Peyer's patch (tissue), 4 donors: ENCODE measurements at regions not wholly inside any gene's neighbourhood (a gene's known extent, or its start where the extent isn't known, plus 50 kb on each side); places are given as distances from the start of the nearest gene placed in this dataset.

Experiments
- DNase-seq, 3 donors: peaks; one replicate each; pipeline ENCODE4 v3.0.0-alpha.2; 2017 to 2019
- H3K27ac ChIP-seq, 4 donors: fragments of 200-600 bp; sonication (generic); one replicate each; pipeline ENCODE4 v1.5.1; 2016 to 2019
- H3K27me3 ChIP-seq, 2 donors: fragments of 200-600 bp; sonication (generic); one replicate each; pipeline ENCODE4 v1.5.1; 2019
- H3K36me3 ChIP-seq, 3 donors: fragments of 200-600 bp; sonication (generic); one replicate each; pipeline ENCODE4 v1.5.1; 2016 to 2019
- H3K4me1 ChIP-seq, 4 donors: fragments of 200-600 bp; sonication (generic); one replicate each; pipeline ENCODE4 v1.5.1; 2016 to 2019
- H3K4me3 ChIP-seq, 4 donors: fragments of 200-600 bp; sonication (generic); 1 replicate in 3 of 4; 2 replicates in 1 of 4; pipeline ENCODE4 v1.5.1; 2016 to 2019; ENCODE audit warnings: mild to moderate bottlenecking in 1 of 4
- H3K9me3 ChIP-seq, 4 donors: fragments of 200-600 bp; sonication (generic); one replicate each; pipeline ENCODE4 v1.5.1; 2016 to 2019; ENCODE audit warnings: mild to moderate bottlenecking in 1 of 4
- CTCF ChIP-seq, 6 experiments: fragments of 450-650 bp in 4 of 6; fragments of 200-600 bp in 2 of 6; sonication (generic) in 1 of 6; IDR thresholded peaks; one replicate each; pipeline ENCODE4 v1.5.1; 2017 to 2019; ENCODE audit warnings: antibody characterized with exemption in 6 of 6, mild to moderate bottlenecking in 3 of 6, moderate library complexity in 1 of 6
- POLR2A ChIP-seq, 2 donors: fragments of 450-650 bp; IDR thresholded peaks; one replicate each; pipeline ENCODE4 v1.5.1; 2017; ENCODE audit warnings: antibody characterized with exemption in 2 of 2, mild to moderate bottlenecking in 2 of 2, moderate library complexity in 2 of 2

GRCh38 chr6:167671977-167672687 is 154.6 kb upstream of the AFDN start:
- no peak overlapping the region for H3K27ac ChIP-seq
- no peaks in the 10 kb centered on the region for H3K9me3 ChIP-seq
- no peak overlapping the region for H3K4me3 ChIP-seq
- peaks cover 0 to 15% (median 2%) of the 10 kb centered on the region in 4 donors for H3K4me1 ChIP-seq
- no peaks in the 10 kb centered on the region for H3K27me3 ChIP-seq
- TF ChIP-seq POLR2A (IDR thresholded peaks at IDR 0.05) (no peak), CTCF (IDR thresholded peaks at IDR 0.05) (no peak)
- DNase-seq, result peak in 1 of 3 donors; percentile 44
- H3K36me3 ChIP-seq, result no peaks in the 10 kb centered on the region

GRCh38 chr6:167672738-167673137 is 154.0 kb upstream of the AFDN start:
- no peak for DNase-seq
- Histone ChIP-seq H3K27ac (no peak overlapping the region), H3K27me3 (no peaks in the 10 kb centered on the region), H3K4me1 (peaks cover 0 to 21% (median 4%) of the 10 kb centered on the region in 4 donors), H3K4me3 (no peak overlapping the region), H3K36me3 (no peaks in the 10 kb centered on the region), H3K9me3 (no peaks in the 10 kb centered on the region)
- TF ChIP-seq POLR2A (IDR thresholded peaks at IDR 0.05), result no peak
- TF ChIP-seq CTCF (IDR thresholded peaks at IDR 0.05), result no peak

- peaks cover 0 to 27% (median 4%) of the 10 kb centered on the region in 4 donors for H3K4me1 ChIP-seq
- no peaks in the 10 kb centered on the region for H3K27me3 ChIP-seq
- no peaks in the 10 kb centered on the region for H3K9me3 ChIP-seq
- no peak for TF ChIP-seq CTCF (IDR thresholded peaks at IDR 0.05)
- no peak for DNase-seq
- no peaks in the 10 kb centered on the region for H3K36me3 ChIP-seq
- no peak overlapping the region for H3K4me3 ChIP-seq
- no peak overlapping the region for H3K27ac ChIP-seq
These were observed 152.8 kb upstream of the AFDN start for GRCh38 chr6:167673946-167674345.

GRCh38 chr6:167674486-167674885 is 152.2 kb upstream of the AFDN start:
- no peaks in the 10 kb centered on the region for H3K9me3 ChIP-seq
- TF ChIP-seq POLR2A (IDR thresholded peaks at IDR 0.05), result no peak
- TF ChIP-seq CTCF (IDR thresholded peaks at IDR 0.05), result no peak
- H3K27me3 ChIP-seq, result no peaks in the 10 kb centered on the region
- DNase-seq, result no peak
- no peak overlapping the region for H3K4me3 ChIP-seq
- peaks cover 0 to 28% (median 4%) of the 10 kb centered on the region in 4 donors for H3K4me1 ChIP-seq
- no peaks in the 10 kb centered on the region for H3K36me3 ChIP-seq
- H3K27ac ChIP-seq, result no peak overlapping the region

GRCh38 chr6:167676000-167676665 is 150.6 kb upstream of the AFDN start:
- H3K27me3 ChIP-seq, result no peaks in the 10 kb centered on the region
- TF ChIP-seq CTCF (IDR thresholded peaks at IDR 0.05) (peak in 1 of 6 experiments; percentile 14), POLR2A (IDR thresholded peaks at IDR 0.05) (peak in 1 of 2 donors; percentile 39)

More at GRCh38 chr6:167676000-167676665, 150.6 kb upstream of the AFDN start:
- DNase-seq, result peak in 2 of 3 donors; percentile 84 to 89
- H3K4me1 ChIP-seq, result peaks cover 0 to 28% (median 4%) of the 10 kb centered on the region in 4 donors
- H3K4me3 ChIP-seq, result no peak overlapping the region
- no peaks in the 10 kb centered on the region for H3K9me3 ChIP-seq
- peak overlapping the region in 3 of 4 donors; percentile 68 to 84 (median 75) for H3K27ac ChIP-seq
- no peaks in the 10 kb centered on the region for H3K36me3 ChIP-seq
